Loucy (cell line): ENCODE measurements at regions not wholly inside any gene's neighbourhood (a gene's known extent, or its start where the extent isn't known, plus 50 kb on each side); places are given as distances from the start of the nearest gene placed in this dataset.
"Not testable (repeated sequence)": the region's sequence is repeated elsewhere in the genome, so short reads cannot be mapped to it uniquely, and the experiment has no call there.

Experiments used
- H2AFZ ChIP-seq: fragments of 200-600 bp; sonication (generic); 2 replicates; pipeline ENCODE4 v1.6.0; 2016; ENCODE audit warnings: antibody characterized with exemption, mild to moderate bottlenecking, low read length, moderate library complexity
- H3F3A ChIP-seq: fragments of 200-600 bp; 2 replicates; pipeline ENCODE4 v1.6.0; 2016; ENCODE audit warnings: antibody characterized with exemption, low read depth, mild to moderate bottlenecking
- H3K27me3 ChIP-seq: fragments of 200-600 bp; sonication (generic); 2 replicates; pipeline ENCODE4 v1.6.1; 2014; ENCODE audit warnings: low read length, mild to moderate bottlenecking; ENCODE audit not compliant: insufficient read depth, poor library complexity, severe bottlenecking
- H3K36me3 ChIP-seq: fragments of 200-600 bp; sonication (generic); 2 replicates; pipeline ENCODE4 v1.6.1; 2016; ENCODE audit warnings: low read length; ENCODE audit not compliant: insufficient read depth
- H3K4me1 ChIP-seq: fragments of 200-600 bp; sonication (generic); 2 replicates; pipeline ENCODE4 v1.5.1; 2014; ENCODE audit warnings: low read length, mild to moderate bottlenecking; ENCODE audit not compliant: insufficient read depth, poor library complexity, severe bottlenecking
- H3K4me2 ChIP-seq: fragments of 200-600 bp; sonication (generic); 2 replicates; pipeline ENCODE4 v1.6.0; 2014; ENCODE audit warnings: antibody characterized with exemption, low read length, low read depth, mild to moderate bottlenecking; ENCODE audit not compliant: poor library complexity, severe bottlenecking
- H3K4me3 ChIP-seq: fragments of 200-600 bp; sonication (generic); 2 replicates; pipeline ENCODE4 v1.5.1; 2014; ENCODE audit warnings: low read length, mild to moderate bottlenecking, mixed read lengths; ENCODE audit not compliant: poor library complexity, severe bottlenecking
- H3K79me2 ChIP-seq: fragments of 200-600 bp; sonication (generic); 2 replicates; pipeline ENCODE4 v1.6.1; 2014; ENCODE audit warnings: low read length; ENCODE audit not compliant: insufficient read depth
- H3K9ac ChIP-seq: fragments of 200-600 bp; sonication (generic); 2 replicates; pipeline ENCODE4 v1.6.0; 2014; ENCODE audit warnings: mild to moderate bottlenecking, low read depth, low read length, moderate library complexity; ENCODE audit not compliant: poor library complexity, severe bottlenecking
- H3K9me2 ChIP-seq: fragments of 200-600 bp; sonication (generic); replicated peaks from 2 replicates; pipeline ENCODE4 v1.6.1; 2016; ENCODE audit warnings: low read depth, low read length, mixed read lengths
- H3K9me3 ChIP-seq: fragments of 200-600 bp; sonication (generic); 2 replicates; pipeline ENCODE4 v1.6.1; 2014; ENCODE audit warnings: mild to moderate bottlenecking, antibody characterized with exemption, low read length, low read depth; ENCODE audit not compliant: insufficient read depth
- H4K20me1 ChIP-seq: fragments of 200-600 bp; sonication (generic); 2 replicates; pipeline ENCODE4 v1.6.0; 2014; ENCODE audit warnings: antibody characterized with exemption, low read length, mild to moderate bottlenecking; ENCODE audit not compliant: insufficient read depth, poor library complexity, severe bottlenecking
- CTCF ChIP-seq: fragments of 200-600 bp; sonication (generic); conservative IDR thresholded peaks from 2 replicates; pipeline ENCODE4 v1.5.1; 2014; ENCODE audit warnings: mild to moderate bottlenecking, antibody characterized with exemption, low read length
- EZH2phosphoT487 ChIP-seq: fragments of 200-600 bp; IDR thresholded peaks from 2 replicates; pipeline ENCODE4 v1.6.1; 2018; ENCODE audit warnings: antibody characterized with exemption, mild to moderate bottlenecking, moderate library complexity, borderline replicate concordance

- not testable (repeated sequence) for H3K36me3 ChIP-seq, H2AFZ ChIP-seq, H3K79me2 ChIP-seq, H3K9me2 ChIP-seq, H3K27me3 ChIP-seq, H3K9ac ChIP-seq, H4K20me1 ChIP-seq, H3K4me3 ChIP-seq, H3K4me1 ChIP-seq, H3F3A ChIP-seq, H3K4me2 ChIP-seq
- TF ChIP-seq EZH2phosphoT487: 0 out of 2 replicates have a peak, but pooled peaks have one; percentile 16
- H3K9me3 ChIP-seq: peaks cover 29% of the 10 kb centered on the region; the same call in 1 of the 2 replicates
These were observed 97.1 kb upstream of the TPTE start for GRCh38 chr21:10424097-10424886.

- H3K79me2 ChIP-seq, H3K36me3 ChIP-seq: not testable (repeated sequence)
These were observed 96.6 kb upstream of the TPTE start for GRCh38 chr21:10424887-10425145.

GRCh38 chr21:10425856-10426255, 95.5 kb upstream of the TPTE start:
- Histone ChIP-seq H3K9me3 (peaks cover 25% of the 10 kb centered on the region; the same call in 1 of the 2 replicates), H3K9me2 (no peaks in the 10 kb centered on the region), H3K9ac (no peak overlapping the region), H3K79me2 (no peaks in the 10 kb centered on the region), H3K4me1 (no peaks in the 10 kb centered on the region), H3K36me3 (no peaks in the 10 kb centered on the region), H3K4me3 (no peak overlapping the region), H2AFZ (no peak overlapping the region), H3K27me3 (no peaks in the 10 kb centered on the region), H4K20me1 (no peaks in the 10 kb centered on the region), H3K4me2 (no peak overlapping the region), H3F3A (no peaks in the 10 kb centered on the region)
- TF ChIP-seq EZH2phosphoT487 (no peak), CTCF (no peak)

More at GRCh38 chr21:10424887-10425145, 96.6 kb upstream of the TPTE start:
- not testable (repeated sequence) for H3K9me2 ChIP-seq, H3K4me2 ChIP-seq, H4K20me1 ChIP-seq, H3K27me3 ChIP-seq, H2AFZ ChIP-seq, H3K4me1 ChIP-seq, H3K9ac ChIP-seq, H3F3A ChIP-seq, H3K4me3 ChIP-seq
- peaks cover 29% of the 10 kb centered on the region; the same call in 1 of the 2 replicates for H3K9me3 ChIP-seq

GRCh38 chr21:10426812-10427211, 94.6 kb upstream of the TPTE start:
- not testable (repeated sequence) for H3K9me2 ChIP-seq, H3K9ac ChIP-seq, H4K20me1 ChIP-seq, H3K4me3 ChIP-seq, H3K4me2 ChIP-seq, H2AFZ ChIP-seq, H3K79me2 ChIP-seq, H3K4me1 ChIP-seq, H3K36me3 ChIP-seq, H3F3A ChIP-seq, H3K27me3 ChIP-seq
- H3K9me3 ChIP-seq: peaks cover 30% of the 10 kb centered on the region; the same call in 1 of the 2 replicates

GRCh38 chr21:10427277-10427676, 94.1 kb upstream of the TPTE start:
- H2AFZ ChIP-seq, H3K79me2 ChIP-seq, H3K9me2 ChIP-seq, H3K9ac ChIP-seq, H3K27me3 ChIP-seq, H3K36me3 ChIP-seq, H3F3A ChIP-seq, H4K20me1 ChIP-seq, H3K4me1 ChIP-seq, H3K4me2 ChIP-seq, H3K4me3 ChIP-seq: not testable (repeated sequence)
- H3K9me3 ChIP-seq: peaks cover 34% of the 10 kb centered on the region; the same call in 1 of the 2 replicates

GRCh38 chr21:10428981-10429534, 92.3 kb upstream of the TPTE start:
- not testable (repeated sequence) for H3K36me3 ChIP-seq, H3K9ac ChIP-seq, H3K4me2 ChIP-seq, H3K79me2 ChIP-seq, H2AFZ ChIP-seq, H3F3A ChIP-seq, H3K4me1 ChIP-seq, H3K4me3 ChIP-seq, H3K27me3 ChIP-seq, H3K9me2 ChIP-seq, H4K20me1 ChIP-seq
- H3K9me3 ChIP-seq: peaks cover 37% of the 10 kb centered on the region; the same call in 1 of the 2 replicates
